ENCODE measurements at regions not wholly inside any gene's neighbourhood (a gene's known extent, or its start where the extent isn't known, plus 50 kb on each side); places are given as distances from the start of the nearest gene placed in this dataset.

GRCh38 chr7:27305854-27306253, 63.3 kb downstream of the EVX1 start:
- ATAC-seq (ENCODE audit: insufficient read depth, low FRiP score): no peak
- no peak for TF ChIP-seq CTCF (IDR thresholded peaks at IDR 0.05; ENCODE audit: control extremely low read depth, extremely low read depth)
- Histone ChIP-seq H3K4me1 (ENCODE audit: control insufficient read depth in 5 of 5, insufficient read depth in 5 of 5, low read length in 5 of 5) (peaks cover 0 to 4% (median 0%) of the 10 kb centered on the region in 5 donors), H3K9me3 (ENCODE audit: control insufficient read depth in 4 of 4, insufficient read depth in 3 of 4, low read length in 3 of 4) (no peaks in the 10 kb centered on the region), H3K27me3 (ENCODE audit: control insufficient read depth in 3 of 3, insufficient read depth in 3 of 3, low read length in 2 of 3) (no peaks in the 10 kb centered on the region), H3K9ac (ENCODE audit: insufficient read depth in 1 of 2, low read length in 2 of 2) (no peak overlapping the region), H3K27ac (ENCODE audit: low read depth in 1 of 2, low read length in 1 of 2) (no peak overlapping the region), H3K4me3 (no peak overlapping the region), H3K36me3 (ENCODE audit: control insufficient read depth in 4 of 4, insufficient read depth in 4 of 4, low read length in 4 of 4) (no peaks in the 10 kb centered on the region)
- DNase-seq: no peak
- 92 to 97% methylated on average over 6 of the region's 6 CpGs for WGBS, 2 donors

DNA sequence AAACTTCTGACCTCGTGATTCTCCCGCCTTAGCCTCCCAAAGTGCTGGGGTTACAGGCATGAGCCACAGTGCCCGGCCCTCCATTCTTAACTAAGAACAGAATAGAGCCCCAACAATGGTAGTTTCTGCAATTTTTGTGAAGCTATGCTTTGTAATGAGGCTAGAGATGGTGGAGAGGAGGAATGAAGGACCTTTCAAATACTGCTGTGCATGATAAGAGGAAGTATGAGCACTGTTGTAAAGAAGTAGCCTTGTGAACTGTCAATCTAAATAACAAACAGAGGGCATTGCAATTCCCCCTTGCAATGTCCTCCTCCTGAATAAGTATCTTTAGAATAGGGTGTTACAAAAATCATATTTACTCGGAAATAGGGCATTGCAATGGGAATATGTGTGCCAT, 70.2 kb downstream of the EVX1 start:
- Histone ChIP-seq H3K27ac (ENCODE audit: low read depth in 1 of 2, low read length in 1 of 2) (no peak overlapping the region), H3K4me3 (no peak overlapping the region), H3K4me1 (ENCODE audit: control insufficient read depth in 5 of 5, insufficient read depth in 5 of 5, low read length in 5 of 5) (peaks cover 0 to 19% (median 5%) of the 10 kb centered on the region in 5 donors), H3K9ac (ENCODE audit: insufficient read depth in 1 of 2, low read length in 2 of 2) (no peak overlapping the region), H3K9me3 (ENCODE audit: control insufficient read depth in 4 of 4, insufficient read depth in 3 of 4, low read length in 3 of 4) (no peaks in the 10 kb centered on the region), H3K27me3 (ENCODE audit: control insufficient read depth in 3 of 3, insufficient read depth in 3 of 3, low read length in 2 of 3) (no peaks in the 10 kb centered on the region), H3K36me3 (ENCODE audit: control insufficient read depth in 4 of 4, insufficient read depth in 4 of 4, low read length in 4 of 4) (no peaks in the 10 kb centered on the region)
- ATAC-seq (ENCODE audit: insufficient read depth, low FRiP score) (no peak), DNase-seq (no peak)
- no peak for TF ChIP-seq CTCF (IDR thresholded peaks at IDR 0.05; ENCODE audit: control extremely low read depth, extremely low read depth)
- WGBS, 2 donors: 88 to 90% methylated on average over 4 of the region's 4 CpGs

DNA sequence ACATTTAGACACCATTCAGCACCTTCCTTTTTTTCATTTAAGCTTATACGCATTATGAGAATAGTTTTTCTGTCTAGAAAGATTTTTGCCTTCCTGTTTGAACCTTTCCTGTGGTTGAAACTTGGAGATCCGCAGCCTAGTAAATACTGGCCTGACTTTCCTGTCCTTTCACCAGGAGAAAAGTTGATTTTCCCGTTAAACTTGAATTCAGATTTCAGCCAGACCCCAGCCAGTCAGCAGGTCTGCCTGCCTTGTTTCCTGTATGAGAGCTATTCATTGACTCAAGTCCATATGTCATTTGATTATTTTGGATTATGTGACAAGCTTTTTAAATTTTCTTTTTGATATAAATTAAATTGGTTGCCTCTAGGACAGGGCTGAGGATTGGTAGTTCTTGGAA, 71.5 kb downstream of the EVX1 start:
- Histone ChIP-seq H3K27me3 (ENCODE audit: control insufficient read depth in 3 of 3, insufficient read depth in 3 of 3, low read length in 2 of 3) (no peaks in the 10 kb centered on the region), H3K9ac (ENCODE audit: insufficient read depth in 1 of 2, low read length in 2 of 2) (peak overlapping the region in 1 of 2 donors; percentile 11), H3K9me3 (ENCODE audit: control insufficient read depth in 4 of 4, insufficient read depth in 3 of 4, low read length in 3 of 4) (peaks cover 0 to 4% (median 1%) of the 10 kb centered on the region in 4 donors), H3K4me3 (no peak overlapping the region), H3K4me1 (ENCODE audit: control insufficient read depth in 5 of 5, insufficient read depth in 5 of 5, low read length in 5 of 5) (peaks cover 0 to 19% (median 5%) of the 10 kb centered on the region in 5 donors), H3K36me3 (ENCODE audit: control insufficient read depth in 4 of 4, insufficient read depth in 4 of 4, low read length in 4 of 4) (no peaks in the 10 kb centered on the region), H3K27ac (ENCODE audit: low read depth in 1 of 2, low read length in 1 of 2) (no peak overlapping the region)
- ATAC-seq (ENCODE audit: insufficient read depth, low FRiP score) (no peak), DNase-seq (peak; percentile 37 to 80 (median 57))
- 20 to 37% methylated on average over 3 of the region's 3 CpGs for WGBS, 2 donors
- no peak for TF ChIP-seq CTCF (IDR thresholded peaks at IDR 0.05; ENCODE audit: control extremely low read depth, extremely low read depth)

GRCh38 chr7:27315066-27315465, 72.5 kb downstream of the EVX1 start:
- ATAC-seq (ENCODE audit: insufficient read depth, low FRiP score): no peak
- H3K27ac ChIP-seq (ENCODE audit: low read depth in 1 of 2, low read length in 1 of 2): no peak overlapping the region
- peak in 2 of 3 donors; percentile 59 to 76 for DNase-seq
- TF ChIP-seq CTCF (IDR thresholded peaks at IDR 0.05; ENCODE audit: control extremely low read depth, extremely low read depth): no peak
- H3K9ac ChIP-seq (ENCODE audit: insufficient read depth in 1 of 2, low read length in 2 of 2): no peak overlapping the region
- peaks cover 0 to 19% (median 5%) of the 10 kb centered on the region in 5 donors for H3K4me1 ChIP-seq (ENCODE audit: control insufficient read depth in 5 of 5, insufficient read depth in 5 of 5, low read length in 5 of 5)
- 75 to 87% methylated on average over 5 of the region's 5 CpGs for WGBS, 2 donors
- H3K27me3 ChIP-seq (ENCODE audit: control insufficient read depth in 3 of 3, insufficient read depth in 3 of 3, low read length in 2 of 3): no peaks in the 10 kb centered on the region
- H3K36me3 ChIP-seq (ENCODE audit: control insufficient read depth in 4 of 4, insufficient read depth in 4 of 4, low read length in 4 of 4): no peaks in the 10 kb centered on the region
- H3K4me3 ChIP-seq: no peak overlapping the region
- H3K9me3 ChIP-seq (ENCODE audit: control insufficient read depth in 4 of 4, insufficient read depth in 3 of 4, low read length in 3 of 4): peaks cover 0 to 4% (median 1%) of the 10 kb centered on the region in 4 donors

Measured in lung (tissue), 11 donors.